GM12874 (cell line): ENCODE measurements at regions not wholly inside any gene's neighbourhood (a gene's known extent, or its start where the extent isn't known, plus 50 kb on each side); places are given as distances from the start of the nearest gene placed in this dataset.

Experiments
- CTCF ChIP-seq: IDR thresholded peaks from 2 replicates; pipeline ENCODE4 v1.5.1; 2011; ENCODE audit warnings: low read depth, mild to moderate bottlenecking, control low read depth, low read length, moderate library complexity; ENCODE audit not compliant: insufficient read depth

DNA sequence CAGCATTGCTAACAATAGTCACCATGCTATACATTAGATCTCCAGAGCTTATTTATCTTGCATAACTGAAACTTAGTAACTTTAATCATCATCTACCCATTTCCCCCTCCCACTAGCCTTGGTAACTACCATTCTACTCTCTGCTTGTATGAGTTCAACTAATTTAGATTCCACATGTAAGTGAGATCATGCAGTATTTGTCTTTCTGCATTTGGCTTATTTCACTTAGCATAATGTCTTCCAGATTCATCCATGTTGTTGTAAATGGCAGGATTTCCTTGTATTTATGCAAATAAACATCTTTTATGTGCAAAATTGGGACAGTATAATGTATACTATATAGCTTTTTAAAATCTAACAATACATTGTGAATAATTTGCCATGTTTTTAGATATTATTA lies 66.0 kb upstream of the ZBED5 start:
- no peak for TF ChIP-seq CTCF

- no peak for TF ChIP-seq CTCF
Measured at GRCh38 chr11:10922892-10923291, 65.0 kb upstream of the ZBED5 start.

DNA sequence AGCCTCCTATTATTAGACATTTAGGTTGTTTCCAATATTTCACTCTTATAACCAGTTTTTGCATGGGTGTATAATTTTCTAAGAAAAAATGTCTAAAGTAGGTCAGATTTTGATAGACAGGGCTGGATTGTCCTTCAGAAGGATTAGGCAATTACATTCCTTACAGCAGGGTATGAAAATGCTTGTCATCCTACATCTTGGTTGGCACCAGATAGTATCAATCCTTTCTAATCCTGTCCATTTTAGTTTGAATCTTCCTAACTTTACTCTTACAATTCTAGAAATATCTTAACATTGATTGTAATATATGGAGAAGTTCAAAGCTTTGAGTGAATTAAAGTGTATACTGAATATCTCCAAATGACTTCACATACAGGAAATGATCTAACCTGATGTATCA lies 63.0 kb upstream of the ZBED5 start:
- TF ChIP-seq CTCF: no peak

- no peak for TF ChIP-seq CTCF
Measured at GRCh38 chr11:10920205-10920604, 62.4 kb upstream of the ZBED5 start.

- no peak for TF ChIP-seq CTCF
Measured at GRCh38 chr11:10918698-10919097, 60.8 kb upstream of the ZBED5 start.

GRCh38 chr11:10918275-10918674 lies 60.4 kb upstream of the ZBED5 start:
- no peak for TF ChIP-seq CTCF

- no peak for TF ChIP-seq CTCF
Measured at GRCh38 chr11:10917802-10918201, 59.9 kb upstream of the ZBED5 start.

GRCh38 chr11:10916665-10917064 lies 58.8 kb upstream of the ZBED5 start:
- no peak for TF ChIP-seq CTCF
